GM12892 (cell line): ENCODE measurements at regions not wholly inside any gene's neighbourhood (a gene's known extent, or its start where the extent isn't known, plus 50 kb on each side); places are given as distances from the start of the nearest gene placed in this dataset.

Experiments
- DNase-seq: peaks from one replicate; pipeline ENCODE4 v3.0.0; 2011; ENCODE audit not compliant: insufficient read length
- FAIRE-seq: peaks from 2 replicates; lab custom pipeline; 2011; peaks lifted over from hg19 to GRCh38; lab: Jason Lieb, UNC
- POLR2A ChIP-seq: IDR thresholded peaks from 2 replicates; pipeline ENCODE4 v1.6.1; 2011; ENCODE audit warnings: low read depth, low read length, control low read depth
- POLR2AphosphoS5 ChIP-seq: IDR thresholded peaks from 2 replicates; pipeline ENCODE4 v1.6.1; 2011; ENCODE audit warnings: low read depth, low read length, control low read depth
- TAF1 ChIP-seq: IDR thresholded peaks from 2 replicates; pipeline ENCODE4 v1.6.1; 2011; ENCODE audit warnings: low read depth, mild to moderate bottlenecking, control low read depth, low read length, borderline replicate concordance

DNA sequence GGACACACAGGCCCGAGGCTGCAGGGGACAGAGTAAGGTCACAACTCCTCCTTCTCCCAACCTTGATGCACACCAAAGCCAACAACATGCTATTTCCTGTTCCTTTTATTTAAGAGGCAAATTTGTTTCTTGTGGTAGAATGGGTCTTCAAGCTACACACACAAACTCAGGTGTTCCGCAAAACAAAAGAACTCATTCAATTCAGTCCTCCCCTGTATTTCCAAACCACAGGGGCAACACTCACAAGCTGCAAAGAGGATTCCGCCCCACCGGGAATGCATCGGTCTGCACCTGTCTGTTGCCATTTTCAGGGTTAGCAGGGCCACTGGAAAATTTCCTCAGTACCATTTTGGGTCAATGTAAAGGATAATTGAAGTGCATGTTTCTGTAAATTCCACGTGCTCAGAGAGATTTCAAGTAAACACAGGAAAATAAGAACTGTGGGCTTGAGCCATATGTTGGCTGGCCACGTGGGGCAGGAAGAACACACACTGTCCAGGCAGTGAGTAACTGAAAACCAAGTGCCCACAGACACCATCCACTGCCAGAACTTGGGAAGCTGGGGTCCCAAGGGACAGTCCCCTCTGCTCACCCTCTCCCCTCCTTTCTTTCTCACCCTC lies 145.2 kb upstream of the ERG start:
- TF ChIP-seq TAF1 (no peak), POLR2AphosphoS5 (no peak), POLR2A (no peak)
- DNase-seq (no peak), FAIRE-seq (no peak)

DNA sequence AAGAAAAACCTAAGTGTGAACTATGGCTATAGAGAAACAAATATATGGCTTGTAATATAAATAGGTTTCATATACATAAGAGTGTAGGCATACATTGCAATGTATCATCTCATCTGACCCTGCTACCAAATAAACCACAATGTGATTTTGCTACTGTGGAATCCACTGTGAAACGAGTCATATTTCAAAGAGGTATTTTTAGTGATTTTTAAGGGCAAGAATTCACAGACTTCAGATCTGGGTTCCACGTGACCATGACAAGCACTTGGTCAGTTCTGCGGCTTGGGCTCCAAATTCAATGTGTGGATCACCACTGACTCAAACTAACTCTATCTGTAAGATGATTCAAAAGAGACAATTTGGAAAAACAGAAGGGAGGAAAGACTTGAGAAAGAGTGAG lies 147.0 kb upstream of the ERG start:
- TF ChIP-seq POLR2AphosphoS5: no peak
- no peak for TF ChIP-seq POLR2A
- TF ChIP-seq TAF1: no peak
- DNase-seq (no peak), FAIRE-seq (no peak)

DNA sequence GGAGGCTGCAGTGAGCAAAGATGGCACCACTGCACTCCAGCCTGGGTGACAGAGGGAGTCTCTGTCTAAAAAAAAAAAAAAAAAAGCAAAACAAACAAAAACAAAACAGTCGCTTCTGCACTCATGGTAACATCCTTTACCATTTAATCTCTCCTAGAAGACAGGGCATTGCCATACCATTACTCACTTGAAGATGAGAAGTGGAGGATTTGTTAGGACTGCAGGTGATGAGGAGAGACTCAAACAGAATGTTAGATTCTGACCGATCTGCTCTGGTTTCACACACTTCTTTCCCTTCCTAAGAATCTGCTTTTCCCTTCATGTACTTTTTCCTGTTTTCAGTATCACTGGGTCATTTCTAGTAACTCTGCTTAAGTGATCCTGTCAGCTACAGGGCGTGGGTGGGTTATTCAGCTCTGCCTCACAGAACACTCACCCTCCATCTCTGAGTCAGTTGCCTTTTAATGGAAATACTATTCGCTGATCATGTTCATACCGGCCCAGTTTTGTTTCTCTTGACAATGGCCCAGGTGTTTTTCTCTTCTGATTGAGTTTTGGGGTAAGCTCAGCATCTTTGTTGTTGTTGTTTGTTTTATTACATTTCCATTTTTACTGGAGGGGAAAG lies 148.0 kb upstream of the ERG start:
- no peak for FAIRE-seq
- no peak for DNase-seq
- TF ChIP-seq POLR2A: no peak
- TF ChIP-seq TAF1: no peak
- TF ChIP-seq POLR2AphosphoS5: no peak

DNA sequence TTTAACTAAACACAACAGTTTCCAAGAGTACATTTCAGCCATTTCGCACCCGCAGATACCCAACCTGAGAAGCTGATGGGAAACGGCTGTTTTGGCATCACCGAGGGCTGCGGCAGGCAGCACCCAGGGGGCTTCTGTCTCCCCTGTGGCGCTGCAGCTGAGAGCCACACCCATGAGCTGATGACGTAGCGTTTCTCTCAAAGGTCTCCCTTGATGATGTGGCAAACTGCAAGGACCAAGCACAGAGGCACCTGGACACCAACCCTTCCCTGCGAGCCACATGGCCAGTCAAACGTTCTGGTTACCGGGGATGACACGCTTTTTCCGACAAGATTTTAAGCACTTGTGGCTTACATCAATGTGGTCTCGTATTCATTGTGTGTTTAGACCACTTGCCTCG lies 150.8 kb upstream of the ERG start:
- DNase-seq (no peak), FAIRE-seq (no peak)
- TF ChIP-seq POLR2A: no peak
- no peak for TF ChIP-seq TAF1
- TF ChIP-seq POLR2AphosphoS5: no peak

DNA sequence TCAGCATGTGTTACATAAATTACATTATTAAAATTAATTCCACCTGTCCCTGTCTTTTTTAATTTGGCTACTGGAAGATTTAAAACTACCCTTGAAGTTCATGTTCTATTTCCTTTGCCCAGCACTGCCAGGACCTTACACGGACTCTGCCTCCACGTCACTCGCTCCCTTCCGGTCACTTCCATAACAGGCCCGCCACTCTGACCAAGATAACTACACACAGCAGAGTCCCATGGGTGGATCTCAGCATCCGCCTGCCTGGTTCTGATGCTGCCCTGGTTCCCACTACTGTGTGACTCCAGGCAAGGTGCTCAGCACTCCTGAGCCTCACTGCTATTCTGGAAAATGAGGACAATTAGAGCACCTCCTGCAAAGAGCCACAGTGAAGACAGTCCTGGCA lies 153.3 kb upstream of the ERG start:
- DNase-seq (no peak), FAIRE-seq (no peak)
- TF ChIP-seq POLR2AphosphoS5: no peak
- TF ChIP-seq POLR2A: no peak
- TF ChIP-seq TAF1: no peak

DNA sequence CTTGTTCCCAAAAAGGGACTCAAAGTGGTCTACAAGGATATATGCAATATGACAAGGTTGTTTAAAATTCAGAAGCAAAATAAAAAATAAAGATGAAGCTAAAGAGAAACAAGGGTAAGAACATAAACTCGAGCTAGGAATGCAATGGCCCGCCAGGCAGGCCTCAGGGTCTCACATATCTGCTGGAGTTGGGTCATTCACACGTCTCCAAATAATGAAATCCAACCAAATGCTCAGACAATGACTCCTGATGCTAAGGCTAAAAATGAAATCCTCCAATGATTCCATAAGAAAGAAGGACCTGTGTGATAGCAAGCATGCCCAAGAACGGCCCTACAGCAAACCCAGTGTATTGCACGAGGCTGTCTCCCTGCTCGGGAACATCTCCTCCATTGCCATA lies 153.3 kb upstream of the ETS2 start:
- DNase-seq (no peak), FAIRE-seq (no peak)
- TF ChIP-seq POLR2A (no peak), TAF1 (no peak), POLR2AphosphoS5 (no peak)

DNA sequence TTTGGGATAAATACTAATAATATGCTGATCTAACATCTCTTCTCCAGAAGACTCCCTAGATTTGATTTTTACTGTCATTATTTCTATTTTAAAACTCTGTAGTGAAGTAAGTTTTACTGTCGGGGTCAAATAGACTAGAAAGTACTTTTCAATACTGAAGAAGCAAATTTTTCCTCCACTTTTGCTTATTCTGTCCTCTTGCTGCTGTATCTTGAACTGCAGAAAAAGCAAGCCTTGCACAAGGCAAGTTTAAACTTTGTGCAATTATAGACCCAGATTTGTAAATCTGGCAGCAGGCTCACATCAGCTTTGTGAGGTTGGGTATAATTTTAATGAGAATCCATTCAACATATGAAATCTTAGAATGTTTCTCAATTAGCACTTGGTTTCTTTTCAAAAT lies 151.1 kb upstream of the ETS2 start:
- FAIRE-seq: no peak
- no peak for TF ChIP-seq POLR2A
- TF ChIP-seq TAF1: no peak
- TF ChIP-seq POLR2AphosphoS5: no peak
- no peak for DNase-seq

DNA sequence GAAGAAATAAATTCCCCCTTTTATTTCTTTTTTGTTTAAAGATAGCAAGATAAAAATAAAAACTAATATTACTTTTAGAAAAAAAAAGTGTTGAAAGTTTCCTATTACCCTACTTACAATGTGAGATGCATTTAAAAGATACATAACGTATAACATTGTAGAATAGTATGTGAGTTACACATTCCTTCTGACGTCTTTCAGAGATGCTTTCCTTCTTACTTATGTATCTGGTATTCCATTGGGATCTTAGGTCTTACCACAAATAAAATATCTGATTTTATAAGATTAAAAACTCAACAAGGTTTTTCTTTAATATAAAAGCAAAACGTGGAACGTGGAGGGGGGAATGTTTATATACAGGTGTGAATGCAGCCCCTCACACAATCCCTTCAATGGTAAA lies 147.2 kb upstream of the ETS2 start:
- TF ChIP-seq POLR2AphosphoS5 (no peak), POLR2A (no peak), TAF1 (no peak)
- DNase-seq: no peak
- FAIRE-seq: no peak

- FAIRE-seq (no peak), DNase-seq (no peak)
- TF ChIP-seq POLR2AphosphoS5 (no peak), POLR2A (no peak), TAF1 (no peak)
These were observed 145.8 kb upstream of the ETS2 start for GRCh38 chr21:38659936-38660332.

DNA sequence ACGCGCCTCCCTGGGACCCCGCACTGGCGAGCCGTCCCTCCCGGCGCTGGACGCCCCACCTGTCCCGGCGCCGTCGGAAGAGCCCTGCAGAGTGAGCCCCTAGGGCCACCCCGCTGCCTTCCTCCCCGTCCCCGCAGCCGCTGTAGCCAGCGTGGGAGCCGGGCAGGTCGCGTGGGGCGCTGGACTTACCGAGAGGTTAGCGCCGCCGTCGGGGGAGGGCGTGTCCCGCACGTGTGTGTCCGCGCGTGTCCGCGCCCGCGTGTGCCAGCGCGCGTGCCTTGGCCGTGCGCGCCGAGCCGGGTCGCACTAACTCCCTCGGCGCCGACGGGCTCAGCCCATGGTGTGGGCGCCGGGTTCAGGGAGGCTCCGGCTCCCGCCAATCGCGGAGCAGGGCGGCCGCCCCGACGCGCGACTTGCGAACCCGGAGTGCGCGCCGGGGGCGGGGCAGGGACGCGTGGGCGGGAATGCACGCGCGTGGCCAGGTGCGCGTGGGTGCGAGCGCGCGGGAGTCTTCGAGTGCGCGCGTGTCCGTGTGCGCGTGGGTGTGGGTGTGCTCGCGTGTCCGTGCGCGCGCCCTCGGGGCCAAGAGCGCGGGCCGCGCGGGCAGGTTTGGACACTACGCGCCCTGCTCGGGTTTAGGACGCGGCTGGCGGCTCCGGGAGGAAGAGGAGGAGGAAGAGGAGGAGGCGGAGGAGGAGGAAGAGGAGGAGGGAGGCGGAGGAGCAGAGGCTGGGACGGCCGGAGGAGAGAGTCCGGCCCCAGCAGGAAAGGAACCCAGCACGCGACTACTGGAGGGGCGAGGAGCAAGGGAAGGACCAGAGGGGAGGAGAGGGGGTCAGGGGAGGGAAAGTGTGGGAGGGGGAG lies 145.2 kb upstream of the ETS2 start:
- no peak for DNase-seq
- no peak for FAIRE-seq
- TF ChIP-seq TAF1 (no peak), POLR2AphosphoS5 (no peak), POLR2A (no peak)

- DNase-seq (no peak), FAIRE-seq (no peak)
- TF ChIP-seq POLR2A (no peak), TAF1 (no peak), POLR2AphosphoS5 (no peak)
These were observed 144.4 kb upstream of the ETS2 start for GRCh38 chr21:38661197-38661871.
